DOHH2 (cell line): ENCODE measurements at regions not wholly inside any gene's neighbourhood (a gene's known extent, or its start where the extent isn't known, plus 50 kb on each side); places are given as distances from the start of the nearest gene placed in this dataset.
A peak's percentile ranks its signal among the peaks of the same experiment; 100 is the strongest.
"Not testable (repeated sequence)": the region's sequence is repeated elsewhere in the genome, so short reads cannot be mapped to it uniquely, and the experiment has no call there.

Experiments used
- H3F3A ChIP-seq: fragments of 200-600 bp; sonication (generic), shearing (Covaris generic); 2 replicates; pipeline ENCODE4 v1.6.0; 2016; ENCODE audit warnings: antibody characterized with exemption, mild to moderate bottlenecking; ENCODE audit not compliant: control insufficient read depth, insufficient read depth
- H3K27ac ChIP-seq: fragments of 200-600 bp; sonication (generic); 2 replicates; pipeline ENCODE4 v1.5.1; 2014; ENCODE audit warnings: low read depth, mild to moderate bottlenecking, low read length, moderate library complexity
- H3K27me3 ChIP-seq: fragments of 200-600 bp; sonication (generic); 2 replicates; pipeline ENCODE4 v1.6.1; 2014; ENCODE audit warnings: mild to moderate bottlenecking, low read length, mixed read lengths; ENCODE audit not compliant: control insufficient read depth
- H3K36me3 ChIP-seq: fragments of 200-600 bp; sonication (generic); 2 replicates; pipeline ENCODE4 v1.6.1; 2014; ENCODE audit warnings: mild to moderate bottlenecking, low read length, moderate library complexity, mixed read lengths; ENCODE audit not compliant: control insufficient read depth
- H3K4me1 ChIP-seq: fragments of 200-600 bp; sonication (generic); 2 replicates; pipeline ENCODE4 v1.6.1; 2014; ENCODE audit warnings: mild to moderate bottlenecking, low read length, mixed read lengths; ENCODE audit not compliant: control insufficient read depth
- H3K4me2 ChIP-seq: fragments of 200-600 bp; sonication (generic); 2 replicates; pipeline ENCODE4 v1.6.0; 2014; ENCODE audit warnings: mild to moderate bottlenecking, low read length, moderate library complexity
- H3K4me3 ChIP-seq: fragments of 200-600 bp; sonication (generic); 2 replicates; pipeline ENCODE4 v1.5.1; 2014; ENCODE audit warnings: mild to moderate bottlenecking, low read length, mixed read lengths
- H3K79me2 ChIP-seq: fragments of 200-600 bp; sonication (generic); 2 replicates; pipeline ENCODE4 v1.6.1; 2014; ENCODE audit warnings: mild to moderate bottlenecking, low read length, mixed read lengths; ENCODE audit not compliant: control insufficient read depth
- H3K9me2 ChIP-seq: fragments of 200-600 bp; sonication (generic); replicated peaks from 2 replicates; pipeline ENCODE4 v1.6.1; 2014; ENCODE audit warnings: mild to moderate bottlenecking, low read length, mixed read lengths; ENCODE audit not compliant: control insufficient read depth
- H3K9me3 ChIP-seq: fragments of 200-600 bp; sonication (generic); 2 replicates; pipeline ENCODE4 v1.6.1; 2014; ENCODE audit warnings: antibody characterized with exemption, low read length, mixed read lengths; ENCODE audit not compliant: control insufficient read depth, insufficient read depth
- H4K20me1 ChIP-seq: fragments of 200-600 bp; sonication (generic); 2 replicates; pipeline ENCODE4 v1.6.0; 2014; ENCODE audit warnings: low read depth, mild to moderate bottlenecking, antibody characterized with exemption, low read length, moderate library complexity; ENCODE audit not compliant: control insufficient read depth, insufficient read depth
- CTCF ChIP-seq: fragments of 200-600 bp; sonication (generic); IDR thresholded peaks from one replicate; pipeline ENCODE4 v1.5.1; 2014; ENCODE audit warnings: antibody characterized with exemption, mild to moderate bottlenecking, low read depth, low read length; ENCODE audit not compliant: poor library complexity, severe bottlenecking
- EZH2phosphoT487 ChIP-seq: fragments of 200-600 bp; sonication (generic); IDR thresholded peaks from 2 replicates; pipeline ENCODE4 v1.6.1; 2017; ENCODE audit warnings: borderline replicate concordance, mild to moderate bottlenecking, antibody characterized with exemption, low read length, moderate library complexity, mixed read lengths

GRCh38 chr2:184449760-184450159, 148.6 kb upstream of the ZNF804A start:
- Histone ChIP-seq H3F3A (no peaks in the 10 kb centered on the region), H3K4me3 (no peak overlapping the region), H3K4me1 (peaks cover 48% of the 10 kb centered on the region), H3K79me2 (no peaks in the 10 kb centered on the region), H3K9me2 (no peaks in the 10 kb centered on the region), H3K4me2 (no peak overlapping the region), H3K27ac (no peak overlapping the region), H4K20me1 (no peaks in the 10 kb centered on the region), H3K27me3 (no peaks in the 10 kb centered on the region), H3K36me3 (peaks cover 7% of the 10 kb centered on the region), H3K9me3 (no peaks in the 10 kb centered on the region)
- TF ChIP-seq EZH2phosphoT487 (no peak), CTCF (no peak)

- Histone ChIP-seq H3K4me3 (no peak overlapping the region), H3K27ac (no peak overlapping the region), H3K4me1 (peaks cover 33% of the 10 kb centered on the region), H3K36me3 (no peaks in the 10 kb centered on the region; the same call in 1 of the 2 replicates), H3K79me2 (no peaks in the 10 kb centered on the region), H3K9me2 (no peaks in the 10 kb centered on the region), H3K27me3 (no peaks in the 10 kb centered on the region), H3K4me2 (peak overlapping the region; percentile 40), H3K9me3 (no peaks in the 10 kb centered on the region), H3F3A (no peaks in the 10 kb centered on the region), H4K20me1 (no peaks in the 10 kb centered on the region)
- TF ChIP-seq CTCF: no peak
Measured at GRCh38 chr2:184452907-184453306, 145.4 kb upstream of the ZNF804A start.

- Histone ChIP-seq H4K20me1 (no peaks in the 10 kb centered on the region), H3K27ac (no peak overlapping the region), H3K9me2 (no peaks in the 10 kb centered on the region), H3K36me3 (no peaks in the 10 kb centered on the region; the same call in 1 of the 2 replicates), H3K9me3 (no peaks in the 10 kb centered on the region), H3F3A (no peaks in the 10 kb centered on the region), H3K4me2 (no peak overlapping the region), H3K27me3 (no peaks in the 10 kb centered on the region), H3K4me3 (no peak overlapping the region), H3K4me1 (peaks cover 25% of the 10 kb centered on the region), H3K79me2 (no peaks in the 10 kb centered on the region)
- TF ChIP-seq CTCF (no peak), EZH2phosphoT487 (no peak)
Measured at GRCh38 chr2:184455624-184456023, 142.7 kb upstream of the ZNF804A start.

GRCh38 chr2:184456693-184457092, 141.6 kb upstream of the ZNF804A start:
- H3K36me3 ChIP-seq, H3K27ac ChIP-seq, H3K4me3 ChIP-seq, H3K27me3 ChIP-seq, H3K9me2 ChIP-seq, H3K9me3 ChIP-seq, H4K20me1 ChIP-seq, H3K4me2 ChIP-seq, H3K79me2 ChIP-seq, H3F3A ChIP-seq: not testable (repeated sequence)
- peaks cover 15% of the 10 kb centered on the region for H3K4me1 ChIP-seq
